Activated naive CD4-positive, alpha-beta T cell treated with Interleukin-2 at 50 U/mL for 16 hours (primary cell): ENCODE measurements at regions not wholly inside any gene's neighbourhood (a gene's known extent, or its start where the extent isn't known, plus 50 kb on each side); places are given as distances from the start of the nearest gene placed in this dataset.

Source experiments
- DNase-seq: peaks from one replicate; pipeline ENCODE4 v3.0.0-alpha.2; 2020

- no peak for DNase-seq
Observed at GRCh38 chr1:36673202-36673601, 190.5 kb upstream of the CSF3R start.

- DNase-seq = no peak
Observed at GRCh38 chr1:36669262-36669661, 186.5 kb upstream of the CSF3R start.

GRCh38 chr1:36667836-36668235 lies 185.1 kb upstream of the CSF3R start:
- no peak for DNase-seq

- no peak for DNase-seq
Observed at GRCh38 chr1:36667256-36667655, 184.5 kb upstream of the CSF3R start.

GRCh38 chr1:36665478-36666080 lies 182.9 kb upstream of the CSF3R start:
- no peak for DNase-seq

GRCh38 chr1:36664571-36665287 lies 182.0 kb upstream of the CSF3R start:
- no peak for DNase-seq

GRCh38 chr1:36663772-36664430 lies 181.2 kb upstream of the CSF3R start:
- DNase-seq = no peak

GRCh38 chr1:36658838-36659237 lies 176.1 kb upstream of the CSF3R start:
- DNase-seq = no peak

- DNase-seq = no peak
Observed at GRCh38 chr1:36657826-36658225, 175.1 kb upstream of the CSF3R start.

- no peak for DNase-seq
Observed at GRCh38 chr1:36656838-36657237, 174.1 kb upstream of the CSF3R start.

- DNase-seq = no peak
Observed at GRCh38 chr1:36656271-36656670, 173.6 kb upstream of the CSF3R start.

GRCh38 chr1:36654586-36654985 lies 171.9 kb upstream of the CSF3R start:
- no peak for DNase-seq

GRCh38 chr1:36653850-36654249 lies 171.1 kb upstream of the CSF3R start:
- DNase-seq = no peak

- no peak for DNase-seq
Observed at GRCh38 chr1:36652586-36652985, 169.9 kb upstream of the CSF3R start.

- DNase-seq = no peak
Observed at GRCh38 chr1:36652011-36652410, 169.3 kb upstream of the CSF3R start.

GRCh38 chr1:36651176-36651910 lies 168.6 kb upstream of the CSF3R start:
- DNase-seq = no peak

- DNase-seq = peak; percentile 67
Observed at GRCh38 chr1:36650200-36651065, 167.7 kb upstream of the CSF3R start.

- DNase-seq = no peak
Observed at GRCh38 chr1:36645867-36646266, 163.2 kb upstream of the CSF3R start.

GRCh38 chr1:36644556-36644955 lies 161.8 kb upstream of the CSF3R start:
- no peak for DNase-seq

GRCh38 chr1:36643371-36644270 lies 160.9 kb upstream of the CSF3R start:
- no peak for DNase-seq

- DNase-seq = no peak
Observed at GRCh38 chr1:36642802-36643201, 160.1 kb upstream of the CSF3R start.

GRCh38 chr1:36641776-36642175 lies 159.1 kb upstream of the CSF3R start:
- no peak for DNase-seq
